ENCODE measurements at regions not wholly inside any gene's neighbourhood (a gene's known extent, or its start where the extent isn't known, plus 50 kb on each side); places are given as distances from the start of the nearest gene placed in this dataset.

- no peak for DNase-seq
- H3F3A ChIP-seq (ENCODE audit: insufficient read depth, low read length): no peaks in the 10 kb centered on the region
- H3K79me2 ChIP-seq (ENCODE audit: low read length): no peaks in the 10 kb centered on the region
- H3K4me1 ChIP-seq (ENCODE audit: low read length): no peaks in the 10 kb centered on the region
- no peaks in the 10 kb centered on the region for H3K9me3 ChIP-seq (replicated peaks; ENCODE audit: insufficient read depth, low read length)
- H3K4me2 ChIP-seq (ENCODE audit: low read depth, low read length): no peak overlapping the region
- H3K9me2 ChIP-seq (replicated peaks; ENCODE audit: insufficient read depth, low read length): no peaks in the 10 kb centered on the region
- H2AFZ ChIP-seq (ENCODE audit: low read length): no peak overlapping the region
- H3K27ac ChIP-seq (ENCODE audit: low read length): no peak overlapping the region
- no peaks in the 10 kb centered on the region for H4K20me1 ChIP-seq (ENCODE audit: insufficient read depth, low read length)
- H3K9ac ChIP-seq (ENCODE audit: low read length): no peak overlapping the region
- H3K4me3 ChIP-seq (ENCODE audit: low read length): no peak overlapping the region
- H3K36me3 ChIP-seq (replicated peaks; ENCODE audit: insufficient read depth, low read length): no peaks in the 10 kb centered on the region
- no peaks in the 10 kb centered on the region for H3K27me3 ChIP-seq (replicated peaks; ENCODE audit: insufficient read depth, low read length)
- no peak for TF ChIP-seq EZH2 (optimal IDR thresholded peaks at IDR 0.05; ENCODE audit: low read depth, low read length)
- TF ChIP-seq CTCF (IDR thresholded peaks at IDR 0.05; ENCODE audit: low read length): no peak
- TF ChIP-seq EZH2phosphoT487 (IDR thresholded peaks at IDR 0.05; ENCODE audit: low read length): no peak
These were observed 223.1 kb upstream of the EOMES start for GRCh38 chr3:27945229-27945628.

GRCh38 chr3:27960133-27960532 is 238.0 kb upstream of the EOMES start:
- H3K9me2 ChIP-seq (replicated peaks; ENCODE audit: insufficient read depth, low read length): no peaks in the 10 kb centered on the region
- no peak overlapping the region for H2AFZ ChIP-seq (ENCODE audit: low read length)
- H3F3A ChIP-seq (ENCODE audit: insufficient read depth, low read length): no peaks in the 10 kb centered on the region
- TF ChIP-seq EZH2 (optimal IDR thresholded peaks at IDR 0.05; ENCODE audit: low read depth, low read length): no peak
- TF ChIP-seq EZH2phosphoT487 (IDR thresholded peaks at IDR 0.05; ENCODE audit: low read length): no peak
- no peak for TF ChIP-seq CTCF (IDR thresholded peaks at IDR 0.05; ENCODE audit: low read length)
- H3K27ac ChIP-seq (ENCODE audit: low read length): no peak overlapping the region
- H3K4me2 ChIP-seq (ENCODE audit: low read depth, low read length): no peak overlapping the region
- H3K36me3 ChIP-seq (replicated peaks; ENCODE audit: insufficient read depth, low read length): no peaks in the 10 kb centered on the region
- no peak for DNase-seq
- H3K79me2 ChIP-seq (ENCODE audit: low read length): no peaks in the 10 kb centered on the region
- no peak overlapping the region for H3K4me3 ChIP-seq (ENCODE audit: low read length)
- no peaks in the 10 kb centered on the region for H3K4me1 ChIP-seq (ENCODE audit: low read length)
- H3K27me3 ChIP-seq (replicated peaks; ENCODE audit: insufficient read depth, low read length): no peaks in the 10 kb centered on the region
- H3K9me3 ChIP-seq (replicated peaks; ENCODE audit: insufficient read depth, low read length): no peaks in the 10 kb centered on the region
- no peak overlapping the region for H3K9ac ChIP-seq (ENCODE audit: low read length)
- no peaks in the 10 kb centered on the region for H4K20me1 ChIP-seq (ENCODE audit: insufficient read depth, low read length)

GRCh38 chr3:27963519-27963918 is 241.4 kb upstream of the EOMES start:
- no peak overlapping the region for H3K4me3 ChIP-seq (ENCODE audit: low read length)
- no peak overlapping the region for H3K9ac ChIP-seq (ENCODE audit: low read length)
- H3K79me2 ChIP-seq (ENCODE audit: low read length): no peaks in the 10 kb centered on the region
- no peaks in the 10 kb centered on the region for H3K9me2 ChIP-seq (replicated peaks; ENCODE audit: insufficient read depth, low read length)
- H3K27me3 ChIP-seq (replicated peaks; ENCODE audit: insufficient read depth, low read length): no peaks in the 10 kb centered on the region
- no peak overlapping the region for H3K27ac ChIP-seq (ENCODE audit: low read length)
- no peaks in the 10 kb centered on the region for H3K9me3 ChIP-seq (replicated peaks; ENCODE audit: insufficient read depth, low read length)
- TF ChIP-seq CTCF (IDR thresholded peaks at IDR 0.05; ENCODE audit: low read length) (no peak), EZH2phosphoT487 (IDR thresholded peaks at IDR 0.05; ENCODE audit: low read length) (no peak), EZH2 (optimal IDR thresholded peaks at IDR 0.05; ENCODE audit: low read depth, low read length) (no peak)
- DNase-seq: no peak
- no peaks in the 10 kb centered on the region for H3F3A ChIP-seq (ENCODE audit: insufficient read depth, low read length)
- H3K4me2 ChIP-seq (ENCODE audit: low read depth, low read length): no peak overlapping the region
- no peaks in the 10 kb centered on the region for H3K4me1 ChIP-seq (ENCODE audit: low read length)
- H3K36me3 ChIP-seq (replicated peaks; ENCODE audit: insufficient read depth, low read length): no peaks in the 10 kb centered on the region
- H2AFZ ChIP-seq (ENCODE audit: low read length): no peak overlapping the region
- no peaks in the 10 kb centered on the region for H4K20me1 ChIP-seq (ENCODE audit: insufficient read depth, low read length)
